KMS-11 (cell line): ENCODE measurements at regions not wholly inside any gene's neighbourhood (a gene's known extent, or its start where the extent isn't known, plus 50 kb on each side); places are given as distances from the start of the nearest gene placed in this dataset.

Experiments used
- H2AFZ ChIP-seq: fragments of 200-600 bp; sonication (generic); 2 replicates; pipeline ENCODE4 v1.6.1; 2016; ENCODE audit warnings: antibody characterized with exemption, mixed run types, low read depth
- H3K27ac ChIP-seq: fragments of 200-600 bp; sonication (generic); 2 replicates; pipeline ENCODE4 v1.6.1; 2016; ENCODE audit warnings: mild to moderate bottlenecking, mixed run types
- H3K27me3 ChIP-seq: fragments of 200-600 bp; sonication (generic); 2 replicates; pipeline ENCODE4 v1.6.1; 2017; ENCODE audit warnings: mild to moderate bottlenecking, low read depth, mixed run types, moderate library complexity; ENCODE audit not compliant: insufficient read depth
- H3K36me3 ChIP-seq: fragments of 200-600 bp; sonication (generic); 2 replicates; pipeline ENCODE4 v1.6.1; 2017; ENCODE audit warnings: mild to moderate bottlenecking, mixed run types; ENCODE audit not compliant: insufficient read depth
- H3K4me1 ChIP-seq: fragments of 200-600 bp; sonication (generic); 2 replicates; pipeline ENCODE4 v1.6.1; 2016; ENCODE audit warnings: mild to moderate bottlenecking, low read depth, mixed run types; ENCODE audit not compliant: poor library complexity, severe bottlenecking
- H3K4me2 ChIP-seq: fragments of 200-600 bp; sonication (generic); 2 replicates; pipeline ENCODE4 v1.7.0; 2016; ENCODE audit warnings: mild to moderate bottlenecking, mixed run types
- H3K4me3 ChIP-seq: fragments of 200-600 bp; sonication (generic); IDR thresholded peaks from 2 replicates; pipeline ENCODE4 v1.6.1; 2017; ENCODE audit warnings: low read depth, low read length, mixed read lengths; ENCODE audit not compliant: insufficient read depth
- H3K79me2 ChIP-seq: fragments of 200-600 bp; sonication (generic); 2 replicates; pipeline ENCODE4 v1.6.1; 2016; ENCODE audit warnings: low read depth, mixed run types; ENCODE audit not compliant: insufficient read depth
- H3K9ac ChIP-seq: fragments of 200-600 bp; sonication (generic); 2 replicates; pipeline ENCODE4 v1.6.1; 2016; ENCODE audit warnings: mild to moderate bottlenecking, mixed run types
- H4K20me1 ChIP-seq: fragments of 200-600 bp; sonication (generic); 2 replicates; pipeline ENCODE4 v1.6.1; 2016; ENCODE audit warnings: mild to moderate bottlenecking, mixed run types; ENCODE audit not compliant: insufficient read depth
- CTCF ChIP-seq: fragments of 200-600 bp; sonication (generic); conservative IDR thresholded peaks from 2 replicates; pipeline ENCODE4 v1.6.1; 2017; ENCODE audit warnings: low read depth, mild to moderate bottlenecking, antibody characterized with exemption, low read length, moderate library complexity, mixed read lengths

- H3K9ac ChIP-seq, result no peak overlapping the region
- H3K27me3 ChIP-seq, result no peaks in the 10 kb centered on the region
- no peaks in the 10 kb centered on the region for H3K79me2 ChIP-seq
- H3K4me2 ChIP-seq, result no peak overlapping the region
- H4K20me1 ChIP-seq, result no peaks in the 10 kb centered on the region
- H3K4me1 ChIP-seq, result peaks cover 26% of the 10 kb centered on the region
- no peak overlapping the region for H2AFZ ChIP-seq
- no peak overlapping the region for H3K27ac ChIP-seq
- no peak for TF ChIP-seq CTCF
- no peaks in the 10 kb centered on the region for H3K36me3 ChIP-seq
- no peak overlapping the region for H3K4me3 ChIP-seq
These were observed 325.4 kb upstream of the MEF2C start for GRCh38 chr5:89208392-89208791.

GRCh38 chr5:89204756-89205155 lies 321.8 kb upstream of the MEF2C start:
- no peaks in the 10 kb centered on the region for H4K20me1 ChIP-seq
- no peak overlapping the region for H2AFZ ChIP-seq
- no peak overlapping the region for H3K9ac ChIP-seq
- no peaks in the 10 kb centered on the region for H3K36me3 ChIP-seq
- no peak overlapping the region for H3K4me3 ChIP-seq
- no peak overlapping the region for H3K27ac ChIP-seq
- no peak for TF ChIP-seq CTCF
- H3K4me2 ChIP-seq, result peak overlapping the region; percentile 11; the same call in 1 of the 2 replicates
- peaks cover 26% of the 10 kb centered on the region for H3K4me1 ChIP-seq
- no peaks in the 10 kb centered on the region for H3K79me2 ChIP-seq
- H3K27me3 ChIP-seq, result no peaks in the 10 kb centered on the region

- H3K4me2 ChIP-seq, result no peak overlapping the region
- H3K27me3 ChIP-seq, result no peaks in the 10 kb centered on the region
- no peak overlapping the region for H2AFZ ChIP-seq
- no peak overlapping the region for H3K9ac ChIP-seq
- no peaks in the 10 kb centered on the region for H3K36me3 ChIP-seq
- H4K20me1 ChIP-seq, result no peaks in the 10 kb centered on the region
- H3K79me2 ChIP-seq, result no peaks in the 10 kb centered on the region
- peaks cover 36% of the 10 kb centered on the region for H3K4me1 ChIP-seq
- TF ChIP-seq CTCF, result no peak
- H3K4me3 ChIP-seq, result no peak overlapping the region
- no peak overlapping the region for H3K27ac ChIP-seq
These were observed 320.6 kb upstream of the MEF2C start for GRCh38 chr5:89203611-89204010.

- Histone ChIP-seq H3K27ac (no peak overlapping the region), H3K4me2 (no peak overlapping the region), H3K4me1 (peaks cover 28% of the 10 kb centered on the region), H3K9ac (no peak overlapping the region), H4K20me1 (no peaks in the 10 kb centered on the region), H3K36me3 (no peaks in the 10 kb centered on the region), H2AFZ (no peak overlapping the region), H3K27me3 (no peaks in the 10 kb centered on the region), H3K79me2 (no peaks in the 10 kb centered on the region), H3K4me3 (no peak overlapping the region)
- TF ChIP-seq CTCF, result no peak
These were observed 317.9 kb upstream of the MEF2C start for GRCh38 chr5:89200899-89201298.
